CD4-positive, alpha-beta T cell treated with Interleukin-4 for 4 hours (primary cell): ENCODE measurements at regions not wholly inside any gene's neighbourhood (a gene's known extent, or its start where the extent isn't known, plus 50 kb on each side); places are given as distances from the start of the nearest gene placed in this dataset.
"Not testable (repeated sequence)": the region's sequence is repeated elsewhere in the genome, so short reads cannot be mapped to it uniquely, and the experiment has no call there.

Experiments used
- DNase-seq: peaks from one replicate; pipeline ENCODE4 v3.0.0-alpha.2; 2020

DNA sequence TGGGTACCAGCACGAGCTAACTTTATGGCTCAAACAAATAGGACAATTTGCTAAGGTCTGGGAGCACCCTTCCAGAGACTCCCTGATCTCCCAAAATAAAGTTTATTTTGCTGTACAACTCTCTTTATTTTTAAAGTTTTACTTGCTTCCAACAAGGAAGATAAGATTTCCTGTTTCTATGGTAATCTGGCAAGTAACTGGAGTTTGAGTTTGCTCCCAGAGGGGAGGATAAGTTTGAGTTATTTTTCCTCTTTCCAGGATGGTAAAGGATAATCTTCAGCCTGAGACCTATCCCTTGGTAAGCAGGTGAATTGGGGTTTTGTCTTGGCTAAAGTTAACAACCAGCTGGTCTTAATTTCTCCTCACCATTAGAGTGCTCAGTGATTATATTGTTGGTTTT, 1019.4 kb upstream of the ALCAM start:
- no peak for DNase-seq

DNA sequence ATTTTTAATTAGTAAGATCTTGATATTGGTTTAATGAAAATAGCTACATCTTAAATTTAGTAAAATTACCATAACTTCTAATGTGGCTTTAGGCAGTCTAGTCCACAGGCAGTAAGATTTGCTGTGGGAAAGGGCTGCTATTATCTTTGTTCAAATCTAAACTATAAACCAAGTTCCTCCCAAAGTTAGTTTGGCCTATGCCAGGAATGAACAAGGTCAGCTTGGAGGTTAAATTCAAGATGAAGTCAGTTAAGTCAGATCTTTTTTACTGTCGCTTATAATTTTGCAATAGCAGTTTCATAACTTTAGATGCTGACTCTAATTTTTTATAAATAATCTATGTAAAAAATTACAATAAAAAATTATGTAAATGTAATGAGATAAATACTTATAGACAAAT, 1016.9 kb upstream of the ALCAM start:
- no peak for DNase-seq

DNA sequence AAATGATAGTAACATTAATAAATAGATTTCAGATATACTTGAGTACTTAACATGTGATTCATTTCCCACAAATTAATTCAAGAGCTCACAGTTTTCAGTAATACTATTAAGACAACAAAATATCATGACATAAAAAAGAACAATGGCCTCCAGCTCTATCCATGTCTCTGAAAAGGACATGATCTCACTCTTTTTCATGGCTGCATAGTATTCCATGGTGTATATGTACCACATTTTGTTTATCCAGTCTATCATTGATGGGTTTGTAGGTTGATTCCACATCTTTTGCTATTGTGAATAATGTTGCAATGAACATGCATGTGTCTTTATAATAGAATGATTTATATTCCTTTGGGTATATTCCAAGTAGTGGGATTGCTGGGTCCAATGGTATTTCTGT, 1012.8 kb upstream of the ALCAM start:
- DNase-seq, result no peak

DNA sequence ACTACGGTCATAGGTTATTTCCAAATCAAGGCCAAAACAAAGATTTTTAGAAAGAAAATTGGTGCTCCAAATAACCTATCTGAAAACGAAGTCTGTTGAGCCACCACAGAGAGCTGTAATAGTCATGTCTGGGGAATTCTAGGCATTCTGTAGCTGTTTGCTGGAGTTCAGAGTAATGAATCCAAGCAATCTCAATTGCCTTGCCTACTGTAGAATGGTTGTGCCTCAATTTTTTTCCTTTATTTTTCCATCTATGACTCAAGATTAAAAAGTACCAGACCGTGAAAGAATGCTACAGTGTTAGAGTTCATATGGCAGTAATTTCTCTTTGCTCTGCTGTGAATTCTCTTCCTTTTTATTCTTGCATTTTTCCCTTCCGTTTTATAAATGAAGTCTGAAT, 1007.2 kb upstream of the ALCAM start:
- DNase-seq, result no peak

DNA sequence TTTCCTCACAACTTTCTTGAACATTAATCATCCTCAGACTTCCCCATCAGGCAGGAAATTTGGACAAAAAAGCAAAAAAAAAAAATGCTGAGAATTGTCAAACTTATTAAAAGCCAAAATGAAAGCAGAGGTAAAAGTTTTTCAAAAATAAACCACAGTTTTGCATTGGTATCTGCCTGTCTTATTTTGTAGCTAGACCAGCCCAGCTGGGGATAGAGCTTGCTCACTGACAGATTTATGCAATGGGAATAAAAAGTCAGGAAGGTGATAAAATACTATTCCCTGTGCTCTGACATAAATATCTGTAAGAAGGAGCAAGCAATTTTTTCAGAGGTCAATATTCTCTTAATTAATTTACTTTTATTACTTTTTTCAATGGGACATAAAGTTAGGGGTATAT, 1006.7 kb upstream of the ALCAM start:
- no peak for DNase-seq

DNA sequence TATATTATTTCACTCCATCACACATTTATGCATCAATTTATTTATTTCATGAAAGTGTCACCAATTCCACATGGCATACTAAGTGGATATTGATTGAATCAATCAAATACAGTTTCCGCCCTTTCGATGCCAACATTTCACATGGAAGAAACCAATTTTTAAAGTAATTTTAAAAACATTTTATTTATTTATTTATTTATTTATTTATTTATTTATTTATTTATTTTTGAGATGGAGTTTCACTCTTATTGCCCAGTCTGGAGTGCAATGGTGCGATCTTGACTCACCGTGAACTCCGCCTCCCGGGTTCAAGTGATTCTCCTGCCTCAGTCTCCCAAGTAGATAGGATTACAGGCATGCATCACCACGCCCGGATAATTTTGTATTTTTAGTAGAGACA, 1005.0 kb upstream of the ALCAM start:
- DNase-seq, result not testable (repeated sequence)

DNA sequence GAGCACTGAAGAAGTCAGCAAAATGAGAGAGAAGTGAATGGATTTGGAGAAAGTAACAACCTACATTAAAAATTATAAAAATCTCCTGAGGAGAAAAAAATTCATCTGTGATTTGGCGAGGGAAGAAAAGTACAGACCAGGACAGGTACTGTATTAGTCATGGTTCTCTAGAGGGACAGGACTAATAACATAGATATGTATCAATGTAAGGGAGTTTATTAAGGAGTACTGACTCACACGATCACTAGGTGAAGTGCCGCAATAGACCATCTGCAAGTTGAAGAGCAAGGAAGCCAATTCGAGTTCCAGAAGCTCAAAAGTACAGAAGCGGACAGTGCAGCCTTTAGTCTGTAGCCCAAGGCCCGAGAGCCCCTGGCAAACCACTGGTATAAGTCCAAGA, 1004.4 kb upstream of the ALCAM start:
- DNase-seq, result no peak

DNA sequence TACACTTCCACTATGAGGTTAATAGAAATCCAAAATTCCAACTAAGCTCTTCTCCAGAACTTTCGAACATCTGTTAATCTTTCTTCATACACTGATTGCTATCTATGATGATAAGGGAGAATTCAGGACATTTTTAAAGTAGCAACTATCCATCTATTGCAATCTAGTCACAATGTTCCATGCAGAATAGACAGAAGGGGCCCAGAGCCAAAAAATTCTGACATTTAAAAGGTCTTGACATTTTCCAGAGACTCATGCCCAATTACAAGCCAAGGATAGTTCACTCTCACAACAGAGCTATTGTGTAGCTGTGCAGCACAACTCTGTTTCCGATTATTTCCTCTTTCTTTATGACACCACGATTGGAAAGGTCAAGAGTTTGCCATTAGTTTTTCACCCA, 999.7 kb upstream of the ALCAM start:
- no peak for DNase-seq

DNA sequence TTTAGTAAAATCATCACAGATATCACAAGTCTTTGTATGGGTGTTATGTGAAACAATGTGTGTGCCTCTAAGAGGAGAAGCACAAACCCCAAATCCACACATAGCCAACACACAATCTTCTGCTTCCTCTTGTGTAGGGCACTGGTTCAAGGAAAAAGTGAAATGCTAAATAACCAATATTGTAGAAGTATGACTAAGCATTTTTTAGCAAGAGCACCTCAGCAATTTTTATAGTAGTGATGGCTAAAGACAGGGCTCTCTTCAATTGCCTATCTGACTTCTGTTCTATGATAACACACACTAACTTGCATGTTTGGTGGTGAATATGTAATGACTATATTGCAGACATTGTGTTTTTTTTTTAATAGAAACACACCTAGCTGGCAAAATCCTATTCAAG, 997.9 kb upstream of the ALCAM start:
- no peak for DNase-seq

DNA sequence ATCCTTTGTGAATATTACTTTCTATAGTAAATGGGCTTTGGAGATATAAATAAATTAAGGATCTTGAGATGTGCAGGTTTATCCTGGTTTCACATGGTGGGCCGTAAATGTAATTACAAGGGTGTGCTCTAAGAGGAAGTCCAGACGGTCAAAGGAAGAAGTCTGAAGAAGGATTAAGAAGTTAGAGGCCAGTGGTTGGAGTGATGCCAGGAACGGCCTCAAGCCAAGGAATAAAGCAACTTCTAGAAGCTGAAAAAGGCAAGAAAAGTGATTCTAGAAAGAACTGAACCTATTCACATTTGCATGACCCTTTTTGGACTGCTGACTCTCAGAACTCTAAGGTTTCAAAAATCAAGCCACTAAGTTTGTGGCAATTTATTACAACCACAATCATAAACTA, 981.3 kb upstream of the ALCAM start:
- DNase-seq, result no peak

DNA sequence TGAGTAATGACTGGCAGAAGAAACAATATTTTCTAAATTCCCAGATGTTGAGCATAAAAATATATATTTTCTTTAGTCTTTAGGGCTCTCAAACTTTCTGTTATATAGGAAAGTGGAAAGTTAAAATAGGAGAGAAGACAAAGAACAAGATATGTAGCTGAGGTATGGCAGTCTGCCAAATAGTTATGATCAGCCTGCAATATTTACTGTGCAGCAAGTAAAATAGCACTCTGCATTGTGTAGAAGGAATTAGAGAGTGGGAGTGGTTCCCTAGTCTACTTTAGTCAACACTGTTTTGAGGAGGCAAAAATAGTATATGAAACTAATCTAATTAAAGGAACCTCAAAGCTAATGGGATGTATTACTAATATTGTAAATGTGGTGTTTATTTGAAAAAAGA, 978.1 kb upstream of the ALCAM start:
- DNase-seq, result no peak

DNA sequence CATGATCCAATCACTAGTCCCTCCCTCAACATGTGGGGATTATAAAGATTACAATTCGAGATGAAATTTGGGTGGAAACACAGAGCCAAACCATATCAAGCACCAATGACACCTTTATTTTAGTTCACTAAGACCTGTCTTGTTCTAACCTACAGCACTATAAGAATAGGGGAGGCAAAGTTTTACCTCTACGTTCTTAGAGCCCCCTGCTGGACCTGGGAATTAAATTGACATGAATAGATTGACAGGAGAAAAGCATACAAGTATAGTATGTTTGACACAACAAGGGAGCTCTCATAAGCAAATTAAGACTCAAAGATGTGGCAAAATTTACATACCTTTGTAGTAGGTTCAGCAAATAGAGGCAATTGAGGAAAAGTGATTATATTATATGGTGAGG, 974.4 kb upstream of the ALCAM start:
- no peak for DNase-seq

DNA sequence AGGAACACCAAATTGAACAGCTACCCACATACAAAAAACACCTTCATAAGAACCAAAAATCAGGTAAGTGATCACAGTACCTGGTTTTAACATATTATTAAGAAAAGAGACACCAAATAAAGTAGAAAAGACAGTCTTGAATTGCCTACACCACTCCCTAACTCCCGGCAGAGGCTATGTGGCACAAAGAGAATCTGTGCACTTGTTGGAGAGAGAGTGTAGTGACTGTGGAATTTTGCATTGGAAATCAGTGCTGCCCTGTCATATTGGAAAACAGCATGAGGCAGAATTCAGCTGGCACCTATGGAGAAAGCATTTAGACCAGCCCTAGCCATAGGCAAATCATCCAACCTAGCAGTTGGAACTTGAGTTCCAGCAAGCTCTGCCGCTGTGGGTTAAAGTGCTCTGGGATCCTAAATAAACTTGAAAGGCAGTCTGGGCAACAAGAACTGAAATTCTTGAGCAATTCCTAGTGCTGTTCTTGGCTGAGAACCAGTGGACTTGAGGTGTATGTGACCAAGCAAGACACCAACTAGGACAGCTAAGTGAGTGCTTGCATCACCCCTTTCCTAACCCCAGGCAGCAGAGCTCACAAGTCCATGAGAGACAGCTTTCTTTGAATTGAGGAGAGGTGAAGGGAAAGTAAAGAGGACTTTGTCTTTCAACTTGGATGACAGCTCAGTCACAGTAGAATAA, 969.6 kb upstream of the ALCAM start:
- no peak for DNase-seq

DNA sequence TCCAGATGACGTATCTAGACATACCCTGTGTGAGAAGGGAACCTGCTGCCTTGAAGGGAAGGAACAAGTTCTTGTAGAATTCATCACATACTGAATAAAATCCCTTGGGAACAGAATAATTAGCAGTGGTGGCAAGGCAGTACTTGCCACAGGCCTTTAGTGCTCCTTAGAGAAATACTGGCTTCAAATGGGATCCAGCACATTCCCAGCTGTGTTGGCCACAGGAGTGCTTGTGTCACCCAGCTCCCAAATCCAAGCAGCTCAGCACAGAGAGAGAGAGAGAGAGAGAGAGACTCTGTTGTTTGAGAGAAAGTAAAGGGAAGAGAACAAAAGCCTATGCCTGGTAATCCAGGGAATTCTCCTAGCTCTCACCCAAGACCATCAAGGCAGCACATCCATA, 969.0 kb upstream of the ALCAM start:
- no peak for DNase-seq

DNA sequence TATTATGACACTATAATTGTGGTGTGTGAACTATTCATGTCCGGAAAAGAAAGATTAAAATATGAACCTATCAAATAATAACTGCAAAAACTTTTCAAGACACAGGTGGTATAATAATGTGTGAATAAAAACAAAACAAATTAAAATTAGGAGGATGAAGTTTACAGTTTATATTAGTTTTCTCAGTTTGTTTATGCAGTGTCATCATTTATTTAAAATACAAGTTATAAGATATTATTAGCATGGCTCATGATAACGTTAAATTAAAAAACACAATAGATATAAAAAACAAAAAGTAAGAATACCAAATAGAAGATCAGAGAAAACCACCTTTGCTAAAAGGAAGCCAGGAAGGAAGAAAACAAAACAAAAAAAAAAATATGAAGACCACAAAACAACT, 963.8 kb upstream of the ALCAM start:
- DNase-seq, result no peak

DNA sequence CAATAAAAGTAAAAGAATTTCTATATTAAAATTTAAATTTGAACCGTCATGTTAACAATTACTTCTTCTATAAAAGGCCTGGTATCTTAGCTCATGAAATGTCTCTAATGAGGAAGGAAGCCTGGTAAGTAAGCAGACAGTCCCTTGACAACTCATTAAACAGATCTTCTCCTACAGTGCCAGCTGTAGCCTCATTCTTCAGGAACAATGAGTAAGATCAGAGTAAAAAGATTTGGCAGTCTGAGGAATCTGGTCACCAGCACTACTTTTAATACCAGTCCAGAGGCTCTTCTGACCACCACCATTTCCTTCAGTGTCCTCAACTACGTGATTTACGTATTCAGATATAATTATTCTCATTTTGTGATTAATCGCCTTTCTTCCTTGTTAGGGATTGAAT, 955.0 kb upstream of the ALCAM start:
- no peak for DNase-seq

DNA sequence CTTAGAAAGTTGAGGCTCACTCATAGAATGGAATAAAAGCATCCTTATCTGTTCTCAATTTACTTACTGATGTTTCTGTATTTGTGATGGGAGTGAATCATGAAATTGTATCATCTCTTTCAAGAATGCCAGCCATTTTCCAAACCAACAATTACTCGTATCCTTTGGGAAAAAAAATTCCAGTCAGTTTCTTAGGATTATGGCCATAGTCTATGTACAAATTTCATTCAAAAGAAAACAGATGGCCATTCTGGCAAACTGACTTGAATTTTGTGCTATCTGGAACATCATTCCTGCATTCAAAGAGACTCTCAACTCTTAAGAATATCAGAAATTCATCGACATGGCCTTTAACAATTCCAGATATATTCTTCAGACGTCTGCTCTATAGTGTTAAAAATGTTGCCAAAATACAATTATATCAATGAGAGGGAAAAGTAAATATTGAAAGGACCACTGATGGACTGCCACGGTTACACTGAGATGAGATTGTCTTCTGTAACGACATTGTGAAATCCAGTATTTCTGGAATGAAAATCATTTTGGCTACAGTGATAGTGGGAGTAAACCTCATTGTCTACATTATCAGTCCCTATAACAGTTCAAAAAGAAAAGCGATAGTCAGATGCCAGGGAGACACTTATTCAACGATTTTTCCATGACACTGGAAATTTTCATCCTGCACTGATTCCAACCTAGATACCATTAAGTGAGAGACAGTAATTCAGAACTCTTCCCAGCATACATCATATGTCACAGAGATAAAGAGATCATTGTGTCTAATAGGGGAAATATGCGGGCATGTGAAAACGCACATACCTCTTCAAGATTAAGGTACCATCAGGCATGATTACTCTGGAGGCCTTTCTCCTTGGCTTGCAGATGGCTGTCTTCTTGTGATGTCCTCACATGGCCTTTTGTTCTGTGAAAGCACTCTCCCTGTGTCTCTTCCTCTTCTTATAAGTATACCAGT, 953.8 kb upstream of the ALCAM start:
- DNase-seq, result no peak

DNA sequence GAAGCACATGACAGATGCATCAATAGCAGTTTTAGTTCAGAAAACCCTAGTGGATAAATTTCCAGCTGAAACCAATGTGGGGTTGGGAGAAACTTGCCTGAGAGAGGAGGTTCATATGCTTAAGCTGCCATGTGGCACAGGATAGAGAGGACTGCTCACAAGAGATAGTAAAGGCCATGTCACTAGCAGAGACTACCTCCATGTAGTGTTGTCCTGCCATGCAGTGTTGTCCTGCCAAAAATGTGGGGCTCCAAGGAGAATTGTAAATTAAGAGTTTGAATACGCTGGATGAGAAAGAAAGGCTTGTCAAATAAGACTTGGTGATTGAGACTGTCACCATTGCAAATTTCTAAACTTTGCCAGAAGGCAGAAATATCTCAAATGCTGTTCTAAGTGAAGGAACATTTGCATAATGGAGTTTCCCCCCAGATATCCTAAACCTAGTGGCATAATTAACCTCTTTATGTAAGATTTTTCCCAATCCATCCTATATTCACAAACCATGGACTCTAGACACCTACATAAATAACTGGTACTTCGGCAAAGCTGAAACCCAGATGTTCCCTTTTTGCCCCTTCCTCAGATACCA, 938.3 kb upstream of the ALCAM start:
- no peak for DNase-seq

DNA sequence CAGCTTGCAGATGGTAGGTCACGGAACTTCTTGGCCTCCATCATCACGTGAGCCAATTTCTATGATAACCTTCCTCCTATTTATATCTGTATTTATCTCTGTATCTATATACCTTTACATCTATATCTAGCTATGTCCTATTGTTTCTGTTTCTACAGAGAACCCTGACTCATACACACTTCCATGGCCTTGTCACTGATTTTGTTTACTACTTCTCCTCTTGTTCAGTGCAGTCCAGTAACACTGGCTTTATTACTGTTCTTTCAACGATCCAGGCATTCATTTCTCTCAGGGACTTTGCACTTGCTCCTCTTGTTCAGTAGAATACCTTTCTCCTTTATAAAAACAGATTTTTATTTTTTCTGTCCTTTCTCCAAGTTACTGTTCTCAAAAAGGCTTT, 937.0 kb upstream of the ALCAM start:
- DNase-seq, result no peak

DNA sequence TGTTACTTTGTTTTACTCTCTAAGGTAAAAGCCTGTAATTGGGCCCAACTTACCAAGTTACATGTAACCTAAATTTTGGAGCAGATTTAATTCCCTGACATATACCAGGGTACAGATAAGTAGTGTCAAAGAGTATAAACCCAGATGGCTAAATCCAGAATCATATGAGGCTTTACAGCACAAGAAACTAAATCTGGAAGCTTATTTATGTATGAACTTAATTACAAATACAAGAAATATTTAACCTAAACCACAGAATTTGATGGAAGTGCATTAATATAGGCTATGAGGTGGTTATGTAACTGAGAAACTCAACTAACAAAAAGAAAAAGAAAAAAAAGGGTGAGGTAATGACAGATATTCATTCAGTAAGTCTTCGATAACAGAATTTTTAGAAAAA, 930.2 kb upstream of the ALCAM start:
- no peak for DNase-seq

DNA sequence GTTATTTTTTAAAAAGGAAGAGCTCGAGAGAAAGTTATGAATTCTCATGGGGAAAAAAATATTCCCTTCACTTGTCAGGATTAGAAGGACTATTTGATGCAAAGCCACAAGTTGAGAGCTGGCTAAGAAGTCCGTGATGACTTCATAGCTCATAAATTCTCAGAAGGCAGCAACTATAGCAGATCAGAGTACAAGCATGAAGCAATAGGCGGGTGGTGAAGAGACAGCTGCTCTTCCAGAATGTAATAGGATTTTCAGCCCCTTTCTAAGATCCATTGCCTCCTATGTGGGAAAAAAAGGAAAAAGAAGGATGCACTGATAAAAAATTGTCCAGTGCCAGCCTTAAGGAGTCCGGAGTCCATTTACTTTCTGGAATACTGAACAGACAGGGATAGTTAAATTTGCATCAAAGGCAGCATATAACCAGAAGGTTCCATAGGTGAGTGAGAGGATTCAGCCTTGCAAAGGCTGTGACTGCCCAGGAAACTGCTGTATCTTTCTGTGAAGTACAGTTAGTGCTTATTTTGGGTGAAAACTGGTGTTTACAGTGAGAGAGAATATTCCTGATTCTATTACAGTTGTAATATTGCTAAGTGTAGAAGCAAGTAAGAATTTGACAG, 929.5 kb upstream of the ALCAM start:
- DNase-seq, result no peak

DNA sequence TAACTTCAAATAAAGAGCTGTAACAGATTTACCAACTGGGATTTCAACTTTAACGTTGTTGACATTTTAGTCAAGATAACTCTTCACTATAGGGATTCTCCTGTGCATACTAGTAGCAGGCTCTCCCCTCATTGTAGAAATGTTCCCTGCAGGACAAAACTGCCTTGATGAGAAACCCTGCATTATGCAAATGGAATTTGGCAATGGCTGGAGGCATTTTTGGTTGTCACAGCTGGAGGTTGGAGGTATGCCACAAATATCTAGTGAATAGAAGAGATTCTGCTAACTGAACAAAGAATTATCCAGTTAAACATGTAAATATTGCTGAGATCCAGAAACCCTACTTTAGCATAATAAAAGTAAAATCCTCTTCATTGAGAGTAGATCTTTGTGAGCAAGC, 928.8 kb upstream of the ALCAM start:
- no peak for DNase-seq

DNA sequence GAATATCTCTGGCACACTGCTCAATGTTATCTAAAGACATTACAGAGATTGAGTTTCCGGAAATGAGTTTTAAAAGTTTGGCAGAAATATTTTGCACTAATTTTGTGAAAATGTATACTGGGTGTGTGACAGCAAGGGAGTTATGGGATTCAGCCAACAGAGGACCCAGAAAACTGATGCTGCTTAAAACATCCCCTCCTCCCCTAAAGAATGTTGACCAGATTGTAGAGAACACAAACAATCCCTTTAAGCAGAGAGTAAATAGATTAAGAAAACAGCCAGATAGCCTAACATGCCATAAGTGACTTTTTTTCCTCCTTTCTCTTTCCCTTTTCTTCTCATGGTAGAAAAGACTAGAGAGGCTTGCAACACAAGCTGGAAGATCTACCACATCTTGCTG, 928.0 kb upstream of the ALCAM start:
- DNase-seq, result no peak
